Erythroblast (primary cell): ENCODE measurements at regions not wholly inside any gene's neighbourhood (a gene's known extent, or its start where the extent isn't known, plus 50 kb on each side); places are given as distances from the start of the nearest gene placed in this dataset.

Source experiments
- GATA1 ChIP-seq: IDR thresholded peaks from 2 replicates; pipeline ENCODE4 v1.6.1; 2011; ENCODE audit warnings: low read depth, mild to moderate bottlenecking, control low read depth, low read length, moderate library complexity
- POLR2A ChIP-seq: IDR thresholded peaks from 2 replicates; pipeline ENCODE4 v1.6.1; 2011; ENCODE audit warnings: mild to moderate bottlenecking, low read length

GRCh38 chr9:115277301-115277700 is 159.3 kb upstream of the TNC start:
- TF ChIP-seq POLR2A (no peak), GATA1 (no peak)
